CD4-positive, alpha-beta T cell (primary cell): ENCODE measurements at regions not wholly inside any gene's neighbourhood (a gene's known extent, or its start where the extent isn't known, plus 50 kb on each side); places are given as distances from the start of the nearest gene placed in this dataset.
"Not testable (repeated sequence)": the region's sequence is repeated elsewhere in the genome, so short reads cannot be mapped to it uniquely, and the experiment has no call there.

ENCODE experiments used
- ATAC-seq: fragments of 200-7000 bp; cut with Tn5 transposase; one replicate; pipeline ENCODE4 v1.10.0; 2022; ENCODE audit warnings: mild to moderate bottlenecking; ENCODE audit not compliant: poor library complexity
- CTCF ChIA-PET: fragments of 350-600 bp; sonication (Branson Sonifier 250); formaldehyde crosslinking; loops from one replicate; lab custom pipeline; 2021; ENCODE audit warnings: antibody characterized with exemption, inconsistent platforms; lab: Charles Lee
- POLR2A ChIA-PET: fragments of 350-600 bp; sonication (Branson Sonifier 250); formaldehyde crosslinking; loops from one replicate; lab custom pipeline; 2021; ENCODE audit warnings: antibody characterized with exemption, inconsistent platforms; lab: Charles Lee
- DNase-seq, 14 experiments: peaks; one replicate each; pipeline ENCODE4 v3.0.0-alpha.2; 2013 to 2020; ENCODE audit warnings: mixed read lengths in 2 of 14
- H3K27ac ChIP-seq, 2 donors: one replicate each; pipeline versions ENCODE4 v1.5.1 to v1.7.0; 2013; ENCODE audit warnings: low read length in 2 of 2, low read depth in 1 of 2, mild to moderate bottlenecking in 1 of 2
- H3K27me3 ChIP-seq, 2 experiments: 1 replicate in 1 of 2; 2 replicates in 1 of 2; pipeline versions ENCODE4 v1.6.1 to v1.7.0; 2013; ENCODE audit warnings: low read length in 2 of 2, control low read depth in 1 of 2, mild to moderate bottlenecking in 1 of 2, moderate library complexity in 1 of 2; ENCODE audit not compliant: insufficient read depth in 2 of 2, control insufficient read depth in 1 of 2
- H3K36me3 ChIP-seq: one replicate; pipeline ENCODE4 v1.6.1; 2013; ENCODE audit warnings: low read length, control low read depth; ENCODE audit not compliant: insufficient read depth
- H3K4me1 ChIP-seq: one replicate; pipeline ENCODE4 v1.6.1; 2013; ENCODE audit warnings: low read length, control low read depth; ENCODE audit not compliant: insufficient read depth
- H3K4me3 ChIP-seq: one replicate; pipeline ENCODE4 v1.5.1; 2013; ENCODE audit warnings: mild to moderate bottlenecking, low read length, moderate library complexity
- H3K9me3 ChIP-seq, 2 experiments: 1 replicate in 1 of 2; 2 replicates in 1 of 2; pipeline versions ENCODE4 v1.6.1 to v1.7.0; 2013; ENCODE audit warnings: low read length in 2 of 2, mild to moderate bottlenecking in 2 of 2, control low read depth in 1 of 2, moderate library complexity in 1 of 2; ENCODE audit not compliant: control insufficient read depth in 1 of 2, insufficient read depth in 1 of 2
- H3K27ac Mint-ChIP-seq: one replicate; pipeline ENCODE4 v1.8.0; 2020; ENCODE audit warnings: mixed read lengths
- H3K27me3 Mint-ChIP-seq: one replicate; pipeline ENCODE4 v1.8.0; 2021; ENCODE audit warnings: mixed read lengths
- H3K36me3 Mint-ChIP-seq: one replicate; pipeline ENCODE4 v1.8.0; 2021; ENCODE audit warnings: low read depth, mixed read lengths
- H3K4me1 Mint-ChIP-seq: one replicate; pipeline ENCODE4 v1.8.0; 2021; ENCODE audit warnings: low read depth, mixed read lengths
- H3K4me3 Mint-ChIP-seq: one replicate; pipeline ENCODE4 v1.8.0; 2020; ENCODE audit warnings: mild to moderate bottlenecking, mixed read lengths
- H3K9me3 Mint-ChIP-seq: one replicate; pipeline ENCODE4 v1.8.0; 2020; ENCODE audit warnings: mixed read lengths
- CTCF ChIP-seq: fragments of 200-600 bp; IDR thresholded peaks from one replicate; pipeline ENCODE4 v1.8.0; 2022; ENCODE audit warnings: antibody characterized with exemption, mild to moderate bottlenecking
- intact Hi-C, 2 experiments: fragments of 100-400 bp; cut with DNase I in 1 of 2; cut with micrococcal nuclease in 1 of 2; formaldehyde crosslinking; loops; one replicate each; pipeline versions ENCODE4 v1.15.1 to v1.9.0; 2023 to 2025; cut with DNase I, micrococcal nuclease

GRCh38 chr12:91455321-91455720 is 272.7 kb upstream of the DCN start:
- Histone ChIP-seq H3K27me3 (peaks cover 0 to 3% of the 10 kb centered on the region in 2 experiments), H3K36me3 (no peaks in the 10 kb centered on the region), H3K4me3 (no peak overlapping the region), H3K27ac (no peak overlapping the region), H3K4me1 (no peaks in the 10 kb centered on the region), H3K9me3 (peaks cover 0 to 3% of the 10 kb centered on the region in 2 experiments)
- ATAC-seq (no peak), DNase-seq (no peak)
- intact Hi-C loops = no loop called here
- H3K4me3 Mint-ChIP-seq = no peak overlapping the region
- no peaks in the 10 kb centered on the region for H3K36me3 Mint-ChIP-seq
- no peak for TF ChIP-seq CTCF
- H3K27ac Mint-ChIP-seq = no peak overlapping the region
- H3K27me3 Mint-ChIP-seq = peaks cover 27% of the 10 kb centered on the region
- ChIA-PET POLR2A (no interaction called here), CTCF (interaction anchor here (1.2 kb wide), 1 partner anchor 10 kb away, joined by 3 read pairs; no protein-coding TSS in a partner anchor)
- H3K4me1 Mint-ChIP-seq = no peaks in the 10 kb centered on the region
- peaks cover 9% of the 10 kb centered on the region for H3K9me3 Mint-ChIP-seq

GRCh38 chr12:91454179-91454578 is 271.6 kb upstream of the DCN start:
- ATAC-seq = no peak
- no peaks in the 10 kb centered on the region for H3K4me1 ChIP-seq
- H3K27me3 ChIP-seq = peaks cover 0 to 3% of the 10 kb centered on the region in 2 experiments
- H3K27ac Mint-ChIP-seq = no peak overlapping the region
- peaks cover 9% of the 10 kb centered on the region for H3K9me3 Mint-ChIP-seq
- no peak overlapping the region for H3K27ac ChIP-seq
- H3K4me3 ChIP-seq = no peak overlapping the region
- peaks cover 0 to 3% of the 10 kb centered on the region in 2 experiments for H3K9me3 ChIP-seq
- H3K4me1 Mint-ChIP-seq = no peaks in the 10 kb centered on the region
- no peak for DNase-seq
- peaks cover 27% of the 10 kb centered on the region for H3K27me3 Mint-ChIP-seq
- TF ChIP-seq CTCF = no peak
- intact Hi-C loops = no loop called here
- H3K4me3 Mint-ChIP-seq = no peak overlapping the region
- ChIA-PET POLR2A (no interaction called here), CTCF (no interaction called here)
- H3K36me3 Mint-ChIP-seq = no peaks in the 10 kb centered on the region
- no peaks in the 10 kb centered on the region for H3K36me3 ChIP-seq

DNA sequence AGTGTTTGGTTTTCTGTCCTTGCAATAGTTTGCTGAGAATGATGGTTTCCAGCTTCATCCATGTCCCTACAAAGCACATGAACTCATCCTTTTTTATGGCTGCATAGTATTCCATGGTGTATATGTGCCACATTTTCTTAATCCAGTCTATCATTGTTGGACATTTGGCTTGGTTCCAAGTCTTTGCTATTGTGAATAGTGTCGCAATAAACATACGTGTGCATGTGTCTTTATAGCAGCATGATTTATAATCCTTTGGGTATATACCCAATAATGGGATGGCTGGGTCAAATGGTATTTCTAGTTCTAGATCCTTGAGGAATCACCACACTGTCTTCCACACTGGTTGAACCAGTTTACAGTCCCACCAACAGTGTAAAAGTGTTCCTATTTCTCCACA is 269.8 kb upstream of the DCN start:
- H3K4me3 ChIP-seq, H3K9me3 ChIP-seq, H3K4me1 Mint-ChIP-seq, H3K36me3 ChIP-seq, ATAC-seq, H3K4me3 Mint-ChIP-seq, DNase-seq, CTCF ChIA-PET, H3K27ac ChIP-seq, H3K4me1 ChIP-seq, H3K27ac Mint-ChIP-seq, H3K9me3 Mint-ChIP-seq, intact Hi-C loops, POLR2A ChIA-PET, H3K36me3 Mint-ChIP-seq, H3K27me3 ChIP-seq: not testable (repeated sequence)
- H3K27me3 Mint-ChIP-seq = peaks cover 17% of the 10 kb centered on the region
